ENCODE measurements at regions not wholly inside any gene's neighbourhood (a gene's known extent, or its start where the extent isn't known, plus 50 kb on each side); places are given as distances from the start of the nearest gene placed in this dataset.

- no TSS peak for BruUV-seq (replicated peaks)
- ATAC-seq (no peak), DNase-seq (ENCODE audit: low read depth, low spot score) (no peak)
- H3K4me1 ChIP-seq (ENCODE audit: control insufficient read depth, insufficient read depth, low read length), result 0 out of 2 replicates have a peak, but pooled peaks cover 1% of the 10 kb centered on the region
- TF ChIP-seq POLR2AphosphoS5 (IDR thresholded peaks at IDR 0.05; ENCODE audit: low read depth, low read length), result no peak
- no peak for TF ChIP-seq TCF7L2 (IDR thresholded peaks at IDR 0.05; ENCODE audit: low read depth, low read length)
- no peak for TF ChIP-seq SIN3A (IDR thresholded peaks at IDR 0.05; ENCODE audit: borderline replicate concordance, insufficient read depth, low read depth, low read length)
- TF ChIP-seq, protein P1, sequence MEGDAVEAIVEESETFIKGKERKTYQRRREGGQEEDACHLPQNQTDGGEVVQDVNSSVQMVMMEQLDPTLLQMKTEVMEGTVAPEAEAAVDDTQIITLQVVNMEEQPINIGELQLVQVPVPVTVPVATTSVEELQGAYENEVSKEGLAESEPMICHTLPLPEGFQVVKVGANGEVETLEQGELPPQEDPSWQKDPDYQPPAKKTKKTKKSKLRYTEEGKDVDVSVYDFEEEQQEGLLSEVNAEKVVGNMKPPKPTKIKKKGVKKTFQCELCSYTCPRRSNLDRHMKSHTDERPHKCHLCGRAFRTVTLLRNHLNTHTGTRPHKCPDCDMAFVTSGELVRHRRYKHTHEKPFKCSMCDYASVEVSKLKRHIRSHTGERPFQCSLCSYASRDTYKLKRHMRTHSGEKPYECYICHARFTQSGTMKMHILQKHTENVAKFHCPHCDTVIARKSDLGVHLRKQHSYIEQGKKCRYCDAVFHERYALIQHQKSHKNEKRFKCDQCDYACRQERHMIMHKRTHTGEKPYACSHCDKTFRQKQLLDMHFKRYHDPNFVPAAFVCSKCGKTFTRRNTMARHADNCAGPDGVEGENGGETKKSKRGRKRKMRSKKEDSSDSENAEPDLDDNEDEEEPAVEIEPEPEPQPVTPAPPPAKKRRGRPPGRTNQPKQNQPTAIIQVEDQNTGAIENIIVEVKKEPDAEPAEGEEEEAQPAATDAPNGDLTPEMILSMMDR (IDR thresholded peaks at IDR 0.05), result no peak
- TF ChIP-seq, protein P2, sequence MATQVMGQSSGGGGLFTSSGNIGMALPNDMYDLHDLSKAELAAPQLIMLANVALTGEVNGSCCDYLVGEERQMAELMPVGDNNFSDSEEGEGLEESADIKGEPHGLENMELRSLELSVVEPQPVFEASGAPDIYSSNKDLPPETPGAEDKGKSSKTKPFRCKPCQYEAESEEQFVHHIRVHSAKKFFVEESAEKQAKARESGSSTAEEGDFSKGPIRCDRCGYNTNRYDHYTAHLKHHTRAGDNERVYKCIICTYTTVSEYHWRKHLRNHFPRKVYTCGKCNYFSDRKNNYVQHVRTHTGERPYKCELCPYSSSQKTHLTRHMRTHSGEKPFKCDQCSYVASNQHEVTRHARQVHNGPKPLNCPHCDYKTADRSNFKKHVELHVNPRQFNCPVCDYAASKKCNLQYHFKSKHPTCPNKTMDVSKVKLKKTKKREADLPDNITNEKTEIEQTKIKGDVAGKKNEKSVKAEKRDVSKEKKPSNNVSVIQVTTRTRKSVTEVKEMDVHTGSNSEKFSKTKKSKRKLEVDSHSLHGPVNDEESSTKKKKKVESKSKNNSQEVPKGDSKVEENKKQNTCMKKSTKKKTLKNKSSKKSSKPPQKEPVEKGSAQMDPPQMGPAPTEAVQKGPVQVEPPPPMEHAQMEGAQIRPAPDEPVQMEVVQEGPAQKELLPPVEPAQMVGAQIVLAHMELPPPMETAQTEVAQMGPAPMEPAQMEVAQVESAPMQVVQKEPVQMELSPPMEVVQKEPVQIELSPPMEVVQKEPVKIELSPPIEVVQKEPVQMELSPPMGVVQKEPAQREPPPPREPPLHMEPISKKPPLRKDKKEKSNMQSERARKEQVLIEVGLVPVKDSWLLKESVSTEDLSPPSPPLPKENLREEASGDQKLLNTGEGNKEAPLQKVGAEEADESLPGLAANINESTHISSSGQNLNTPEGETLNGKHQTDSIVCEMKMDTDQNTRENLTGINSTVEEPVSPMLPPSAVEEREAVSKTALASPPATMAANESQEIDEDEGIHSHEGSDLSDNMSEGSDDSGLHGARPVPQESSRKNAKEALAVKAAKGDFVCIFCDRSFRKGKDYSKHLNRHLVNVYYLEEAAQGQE (IDR thresholded peaks at IDR 0.05; ENCODE audit: insufficient read depth in 1 of 2, low read depth in 2 of 2, low read length in 1 of 2), result no peak
- H3K27ac ChIP-seq (ENCODE audit: low read length), result no peak overlapping the region
- POLR2A ChIA-PET, result no interaction called here
- intact Hi-C loops (cut with micrococcal nuclease; ENCODE audit: unreplicated experiment), result no loop called here
- no peaks in the 10 kb centered on the region for H3K36me3 ChIP-seq (ENCODE audit: control insufficient read depth, insufficient read depth, low read length)
- H3K9me3 ChIP-seq (ENCODE audit: control insufficient read depth, insufficient read depth, low read depth, low read length), result no peaks in the 10 kb centered on the region
- in situ Hi-C loops (cut with HindIII; ENCODE audit: low pct_unique_long_range_greater_than_20kb, low sequenced_read_pairs), result no loop called here
- no peaks in the 10 kb centered on the region for H3K27me3 ChIP-seq (ENCODE audit: control insufficient read depth, insufficient read depth, low read length)
- H3K4me3 ChIP-seq (ENCODE audit: low read depth in 2 of 2, low read length in 2 of 2), result no peak overlapping the region
- CTCF ChIA-PET, result no interaction called here
Measured at GRCh38 chr12:124125203-124125871, 152.3 kb downstream of the ZNF664 start.

DNA sequence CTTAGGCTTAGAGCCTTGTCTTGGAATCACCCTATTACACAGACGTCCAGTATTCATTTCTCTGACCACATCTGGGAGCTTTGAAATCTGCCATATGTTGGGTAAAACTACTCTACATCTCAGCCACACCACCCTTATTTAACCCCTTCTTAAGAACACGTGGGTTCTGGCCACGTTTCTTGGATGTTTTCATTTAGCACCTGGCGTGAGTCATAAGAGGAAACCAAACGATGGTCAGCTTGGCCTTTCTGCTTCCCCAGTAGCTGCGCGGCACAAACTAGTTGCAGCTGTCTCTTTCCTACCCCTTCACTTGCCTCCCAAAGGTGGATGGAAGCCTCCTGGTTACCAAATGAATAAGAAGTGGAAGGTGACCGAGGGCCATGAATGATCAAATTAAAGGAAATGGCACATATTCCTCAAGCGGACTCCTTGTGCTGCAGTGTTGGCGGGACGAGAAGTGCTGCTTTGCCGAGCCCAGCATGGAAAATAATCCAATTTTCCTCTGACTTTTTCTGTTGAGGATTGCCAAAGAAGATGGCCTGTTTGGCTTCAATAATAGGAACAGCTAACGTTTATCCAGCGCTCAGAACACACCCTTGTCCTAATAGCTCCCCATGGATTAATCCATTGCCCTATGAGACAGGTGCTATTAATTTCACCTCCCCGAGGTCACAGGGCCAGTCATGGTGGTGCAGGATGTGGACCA is 154.1 kb downstream of the ZNF664 start:
- no peak for ATAC-seq
- Histone ChIP-seq H3K4me3 (ENCODE audit: low read depth in 2 of 2, low read length in 2 of 2) (no peak overlapping the region), H3K36me3 (ENCODE audit: control insufficient read depth, insufficient read depth, low read length) (no peaks in the 10 kb centered on the region), H3K4me1 (ENCODE audit: control insufficient read depth, insufficient read depth, low read length) (peaks cover 14% of the 10 kb centered on the region), H3K9me3 (ENCODE audit: control insufficient read depth, insufficient read depth, low read depth, low read length) (no peaks in the 10 kb centered on the region), H3K27ac (ENCODE audit: low read length) (no peak overlapping the region), H3K27me3 (ENCODE audit: control insufficient read depth, insufficient read depth, low read length) (no peaks in the 10 kb centered on the region)
- intact Hi-C loops (cut with micrococcal nuclease; ENCODE audit: unreplicated experiment), result no loop called here
- no peak for TF ChIP-seq POLR2AphosphoS5 (IDR thresholded peaks at IDR 0.05; ENCODE audit: low read depth, low read length)
- TF ChIP-seq, protein P2 (IDR thresholded peaks at IDR 0.05; ENCODE audit: insufficient read depth in 1 of 2, low read depth in 2 of 2, low read length in 1 of 2), result no peak
- TF ChIP-seq, protein P1 (IDR thresholded peaks at IDR 0.05), result no peak
- TF ChIP-seq SIN3A (IDR thresholded peaks at IDR 0.05; ENCODE audit: borderline replicate concordance, insufficient read depth, low read depth, low read length), result no peak
- no peak for TF ChIP-seq TCF7L2 (IDR thresholded peaks at IDR 0.05; ENCODE audit: low read depth, low read length)
- in situ Hi-C loops (cut with HindIII; ENCODE audit: low pct_unique_long_range_greater_than_20kb, low sequenced_read_pairs), result no loop called here
- ChIA-PET CTCF (no interaction called here), POLR2A (no interaction called here)
- no peak for DNase-seq (ENCODE audit: low read depth, low spot score)
- no TSS peak for BruUV-seq (replicated peaks)

Data from Panc1 (cell line).